Esophagus muscularis mucosa (tissue), 4 donors: ENCODE measurements at regions not wholly inside any gene's neighbourhood (a gene's known extent, or its start where the extent isn't known, plus 50 kb on each side); places are given as distances from the start of the nearest gene placed in this dataset.

Experiments
- DNase-seq: peaks from one replicate; pipeline ENCODE4 v3.0.0-alpha.2; 2017; ENCODE audit errors: extremely low spot score
- H3K27ac ChIP-seq, 4 donors: fragments of 200-600 bp; sonication (generic); replicated peaks in 1 of 4; 1 replicate in 3 of 4; 2 replicates in 1 of 4; pipeline ENCODE4 v1.5.1; 2016 to 2019; ENCODE audit warnings: mild to moderate bottlenecking in 1 of 4
- H3K27me3 ChIP-seq, 4 donors: fragments of 200-600 bp; sonication (generic); one replicate each; pipeline versions ENCODE4 v1.5.1 to v1.6.0; 2016 to 2019
- H3K36me3 ChIP-seq, 4 donors: fragments of 200-600 bp; sonication (generic); one replicate each; pipeline ENCODE4 v1.5.1; 2016 to 2019
- H3K4me1 ChIP-seq, 4 donors: fragments of 200-600 bp; sonication (generic); one replicate each; pipeline ENCODE4 v1.5.1; 2016 to 2019
- H3K4me3 ChIP-seq, 4 donors: fragments of 200-600 bp; sonication (generic); 1 replicate in 2 of 4; 2 replicates in 2 of 4; pipeline ENCODE4 v1.5.1; 2016 to 2019; ENCODE audit warnings: mild to moderate bottlenecking in 4 of 4, moderate library complexity in 1 of 4
- H3K9me3 ChIP-seq, 4 donors: fragments of 200-600 bp; sonication (generic); 1 replicate in 3 of 4; 2 replicates in 1 of 4; pipeline ENCODE4 v1.5.1; 2016 to 2019
- EP300 ChIP-seq: sonication (generic); formaldehyde crosslinking; IDR thresholded peaks from one replicate; pipeline ENCODE4 v1.6.1; 2017; ENCODE audit warnings: antibody characterized with exemption
- POLR2A ChIP-seq: fragments of 450-650 bp; IDR thresholded peaks from one replicate; pipeline ENCODE4 v1.6.1; 2017; ENCODE audit warnings: antibody characterized with exemption, moderate library complexity, mild to moderate bottlenecking, low read depth
- POLR2AphosphoS5 ChIP-seq, 2 donors: sonication (generic); formaldehyde crosslinking; IDR thresholded peaks; one replicate each; pipeline ENCODE4 v1.6.1; 2017; ENCODE audit warnings: antibody characterized with exemption in 2 of 2
- WGBS: methylation state at CpG from one replicate; pipeline ENCODE4 v1.1.5; 2018; 5-methylcytosine and 5-hydroxymethylcytosine counted together
- intact Hi-C: fragments of 100-400 bp; cut with DNase I; formaldehyde crosslinking; loops from one replicate; pipeline ENCODE4 v1.15.1; 2023
- TF ChIP-seq, protein P1 (sequence below), 3 experiments: fragments of 200-600 bp in 2 of 3; fragments of 450-650 bp in 1 of 3; sonication (generic) in 2 of 3; IDR thresholded peaks; one replicate each; pipeline ENCODE4 v1.5.1; 2017 to 2019; ENCODE audit warnings: antibody characterized with exemption in 3 of 3, mild to moderate bottlenecking in 2 of 3, moderate library complexity in 1 of 3

GRCh38 chrX:123084797-123085196, 99.3 kb upstream of the GRIA3 start:
- no peak for DNase-seq
- Histone ChIP-seq H3K4me3 (no peak overlapping the region), H3K27me3 (no peaks in the 10 kb centered on the region), H3K36me3 (no peaks in the 10 kb centered on the region), H3K27ac (no peak overlapping the region), H3K4me1 (no peaks in the 10 kb centered on the region), H3K9me3 (peaks cover 0 to 7% (median 0%) of the 10 kb centered on the region in 4 donors)
- intact Hi-C loops = no loop called here
- 73% methylated on average over 2 of the region's 2 CpGs for WGBS
- no peak for TF ChIP-seq POLR2AphosphoS5 (IDR thresholded peaks at IDR 0.05)
- no peak for TF ChIP-seq POLR2A
- TF ChIP-seq EP300 = no peak
- TF ChIP-seq, protein P1, sequence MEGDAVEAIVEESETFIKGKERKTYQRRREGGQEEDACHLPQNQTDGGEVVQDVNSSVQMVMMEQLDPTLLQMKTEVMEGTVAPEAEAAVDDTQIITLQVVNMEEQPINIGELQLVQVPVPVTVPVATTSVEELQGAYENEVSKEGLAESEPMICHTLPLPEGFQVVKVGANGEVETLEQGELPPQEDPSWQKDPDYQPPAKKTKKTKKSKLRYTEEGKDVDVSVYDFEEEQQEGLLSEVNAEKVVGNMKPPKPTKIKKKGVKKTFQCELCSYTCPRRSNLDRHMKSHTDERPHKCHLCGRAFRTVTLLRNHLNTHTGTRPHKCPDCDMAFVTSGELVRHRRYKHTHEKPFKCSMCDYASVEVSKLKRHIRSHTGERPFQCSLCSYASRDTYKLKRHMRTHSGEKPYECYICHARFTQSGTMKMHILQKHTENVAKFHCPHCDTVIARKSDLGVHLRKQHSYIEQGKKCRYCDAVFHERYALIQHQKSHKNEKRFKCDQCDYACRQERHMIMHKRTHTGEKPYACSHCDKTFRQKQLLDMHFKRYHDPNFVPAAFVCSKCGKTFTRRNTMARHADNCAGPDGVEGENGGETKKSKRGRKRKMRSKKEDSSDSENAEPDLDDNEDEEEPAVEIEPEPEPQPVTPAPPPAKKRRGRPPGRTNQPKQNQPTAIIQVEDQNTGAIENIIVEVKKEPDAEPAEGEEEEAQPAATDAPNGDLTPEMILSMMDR (IDR thresholded peaks at IDR 0.05) = no peak

DNA sequence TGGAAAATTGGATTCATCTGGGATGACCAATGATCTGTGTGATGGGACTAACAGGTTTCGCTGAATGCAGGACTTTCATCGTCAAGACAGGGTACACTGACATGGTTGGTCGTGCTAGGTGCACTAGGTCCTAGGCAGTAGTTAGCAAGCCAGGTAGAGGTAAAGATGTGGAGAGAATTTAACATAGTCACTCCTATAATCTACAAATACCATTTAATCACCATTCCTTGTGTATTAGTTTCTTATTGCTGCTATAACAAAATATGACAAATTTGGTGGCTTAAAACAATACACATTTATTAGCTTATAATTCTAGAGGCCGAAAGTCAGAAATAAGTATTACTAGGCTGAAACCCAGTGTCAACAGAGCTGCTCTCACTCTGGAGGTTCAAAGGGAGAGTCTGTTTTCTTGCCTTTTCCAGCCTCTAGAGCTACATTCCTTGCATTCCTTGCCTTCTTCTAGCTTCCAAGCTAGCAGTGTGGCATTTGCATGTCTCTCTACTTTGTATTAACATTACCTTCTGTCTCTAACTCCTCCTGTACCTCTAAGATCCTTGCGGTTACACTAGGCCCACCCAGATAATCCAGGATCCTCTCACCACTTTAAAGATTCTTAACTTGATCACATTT, 98.7 kb upstream of the GRIA3 start:
- Histone ChIP-seq H3K36me3 (no peaks in the 10 kb centered on the region), H3K4me3 (no peak overlapping the region), H3K27me3 (no peaks in the 10 kb centered on the region), H3K4me1 (no peaks in the 10 kb centered on the region), H3K9me3 (peaks cover 0 to 7% (median 0%) of the 10 kb centered on the region in 4 donors), H3K27ac (no peak overlapping the region)
- intact Hi-C loops = no loop called here
- WGBS = 69% methylated on average over 5 of the region's 5 CpGs
- DNase-seq = no peak
- TF ChIP-seq, protein P1 (IDR thresholded peaks at IDR 0.05) = no peak
- TF ChIP-seq POLR2A (no peak), POLR2AphosphoS5 (IDR thresholded peaks at IDR 0.05) (no peak), EP300 (no peak)

DNA sequence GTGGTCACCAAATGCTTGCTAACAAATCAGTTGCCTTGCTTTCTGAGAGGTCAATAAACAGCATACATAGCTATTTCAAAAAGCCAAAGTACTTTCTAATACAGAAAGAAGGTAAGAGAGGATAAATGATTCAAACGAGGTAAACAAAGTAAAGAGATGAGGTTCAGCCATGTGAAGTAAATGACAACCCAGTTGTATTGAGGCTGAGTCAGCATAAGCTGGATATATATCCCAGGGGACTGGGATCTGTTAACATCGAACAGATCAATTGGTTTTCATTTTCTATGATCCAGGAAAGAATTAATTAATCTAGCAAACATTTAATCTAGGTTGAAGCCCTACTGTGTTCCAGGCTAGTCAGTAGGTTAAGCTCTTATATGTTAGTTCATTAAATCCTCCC, 97.3 kb upstream of the GRIA3 start:
- H3K27me3 ChIP-seq = no peaks in the 10 kb centered on the region
- no peaks in the 10 kb centered on the region for H3K4me1 ChIP-seq
- intact Hi-C loops = no loop called here
- no peaks in the 10 kb centered on the region for H3K36me3 ChIP-seq
- H3K4me3 ChIP-seq = no peak overlapping the region
- peaks cover 0 to 7% (median 0%) of the 10 kb centered on the region in 4 donors for H3K9me3 ChIP-seq
- no peak for DNase-seq
- no peak overlapping the region for H3K27ac ChIP-seq
- TF ChIP-seq, protein P1 (IDR thresholded peaks at IDR 0.05) = no peak
- TF ChIP-seq POLR2AphosphoS5 (IDR thresholded peaks at IDR 0.05) (no peak), EP300 (no peak), POLR2A (no peak)
- WGBS = 68% methylated on average over 2 of the region's 2 CpGs

GRCh38 chrX:123087326-123087725, 96.8 kb upstream of the GRIA3 start:
- intact Hi-C loops = no loop called here
- Histone ChIP-seq H3K9me3 (peaks cover 0 to 7% (median 0%) of the 10 kb centered on the region in 4 donors), H3K27me3 (no peaks in the 10 kb centered on the region), H3K36me3 (no peaks in the 10 kb centered on the region), H3K4me1 (no peaks in the 10 kb centered on the region), H3K4me3 (no peak overlapping the region), H3K27ac (no peak overlapping the region)
- no peak for TF ChIP-seq EP300
- TF ChIP-seq POLR2AphosphoS5 (IDR thresholded peaks at IDR 0.05) = no peak
- TF ChIP-seq, protein P1 (IDR thresholded peaks at IDR 0.05) = no peak
- no peak for TF ChIP-seq POLR2A
- DNase-seq = no peak

DNA sequence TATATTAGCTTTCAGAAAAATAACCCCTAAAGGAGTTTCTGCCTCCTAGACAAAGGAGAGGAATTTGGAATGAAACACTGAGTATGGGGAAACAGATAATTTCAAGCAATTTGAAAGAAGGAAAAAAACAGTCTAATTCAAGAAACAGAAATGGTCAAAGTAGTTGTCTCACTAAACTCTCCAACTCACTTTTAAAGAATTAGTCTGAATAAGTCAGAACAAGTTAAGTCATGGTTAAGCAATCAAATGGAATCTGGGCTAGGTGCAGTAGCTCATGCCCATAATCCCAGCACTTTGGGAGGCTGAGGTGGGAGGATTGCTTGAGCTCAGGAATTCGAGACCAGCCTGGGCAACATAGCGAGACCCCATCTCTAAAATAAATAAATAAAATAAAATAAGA, 95.7 kb upstream of the GRIA3 start:
- no peak for DNase-seq
- H3K27me3 ChIP-seq = no peaks in the 10 kb centered on the region
- intact Hi-C loops = no loop called here
- 79% methylated on average over 2 of the region's 2 CpGs for WGBS
- no peak overlapping the region for H3K4me3 ChIP-seq
- no peak overlapping the region for H3K27ac ChIP-seq
- peaks cover 0 to 7% (median 0%) of the 10 kb centered on the region in 4 donors for H3K9me3 ChIP-seq
- no peaks in the 10 kb centered on the region for H3K4me1 ChIP-seq
- H3K36me3 ChIP-seq = no peaks in the 10 kb centered on the region
- TF ChIP-seq, protein P1 (IDR thresholded peaks at IDR 0.05) = no peak
- TF ChIP-seq POLR2A (no peak), POLR2AphosphoS5 (IDR thresholded peaks at IDR 0.05) (no peak), EP300 (no peak)
